OCI-LY7 (cell line): ENCODE measurements at regions not wholly inside any gene's neighbourhood (a gene's known extent, or its start where the extent isn't known, plus 50 kb on each side); places are given as distances from the start of the nearest gene placed in this dataset.

ENCODE experiments used
- BruUV-seq: library from RNA; stranded (reverse); fragments of 400-500 nt; replicated peaks from 2 replicates; lab custom pipeline; 2021; lab: Mats Ljungman, UMichigan
- CTCF ChIA-PET: fragments of 300-600 bp; sonication (Branson Sonifier 250); formaldehyde crosslinking; loops from one replicate; lab custom pipeline; 2022; ENCODE audit warnings: antibody characterized with exemption; ENCODE audit not compliant: unreplicated experiment; lab: Charles Lee
- POLR2A ChIA-PET: fragments of 300-600 bp; sonication (Branson Sonifier 250); formaldehyde crosslinking; loops from one replicate; lab custom pipeline; 2022; ENCODE audit warnings: antibody characterized with exemption; lab: Charles Lee
- DNase-seq: peaks from one replicate; pipeline ENCODE4 v3.0.0-alpha.2; 2015; ENCODE audit warnings: low spot score
- H2AFZ ChIP-seq: fragments of 200-600 bp; sonication (generic), shearing (Covaris generic); 2 replicates; pipeline ENCODE4 v1.6.1; 2014; ENCODE audit warnings: mild to moderate bottlenecking, antibody characterized with exemption, low read length, moderate library complexity
- H3K27ac ChIP-seq: fragments of 200-600 bp; sonication (generic); 2 replicates; pipeline ENCODE4 v1.5.1; 2014; ENCODE audit warnings: mixed run types, low read depth, mild to moderate bottlenecking, moderate library complexity, low read length, inconsistent platforms; ENCODE audit not compliant: poor library complexity, severe bottlenecking
- H3K36me3 ChIP-seq: fragments of 200-600 bp; sonication (generic); 2 replicates; pipeline ENCODE4 v1.6.1; 2014; ENCODE audit warnings: mild to moderate bottlenecking, antibody characterized with exemption, low read length, moderate library complexity, mixed read lengths; ENCODE audit not compliant: insufficient read depth
- H3K4me1 ChIP-seq: fragments of 200-600 bp; sonication (generic); 2 replicates; pipeline ENCODE4 v1.5.1; 2014; ENCODE audit warnings: mild to moderate bottlenecking, low read length; ENCODE audit not compliant: insufficient read depth, poor library complexity, severe bottlenecking
- H3K4me2 ChIP-seq: fragments of 200-600 bp; sonication (generic); 2 replicates; pipeline ENCODE4 v1.6.1; 2014; ENCODE audit warnings: mild to moderate bottlenecking, low read length
- H3K4me3 ChIP-seq: fragments of 200-600 bp; sonication (generic); 2 replicates; pipeline ENCODE4 v1.5.1; 2014; ENCODE audit warnings: mild to moderate bottlenecking, low read depth, low read length; ENCODE audit not compliant: poor library complexity, severe bottlenecking
- H3K79me2 ChIP-seq: fragments of 200-600 bp; sonication (generic); 2 replicates; pipeline ENCODE4 v1.6.1; 2016; ENCODE audit warnings: low read depth, mild to moderate bottlenecking, low read length, moderate library complexity, mixed read lengths; ENCODE audit not compliant: insufficient read depth
- H3K9me2 ChIP-seq: fragments of 200-600 bp; sonication (generic); 2 replicates; pipeline ENCODE4 v1.6.1; 2016; ENCODE audit warnings: mild to moderate bottlenecking, low read length, mixed read lengths; ENCODE audit not compliant: insufficient read depth
- H3K9me3 ChIP-seq: fragments of 200-600 bp; sonication (generic); 2 replicates; pipeline ENCODE4 v1.6.1; 2014; ENCODE audit warnings: mild to moderate bottlenecking, mixed run types, low read length, mixed read lengths
- H4K20me1 ChIP-seq: fragments of 200-600 bp; sonication (generic); 2 replicates; pipeline ENCODE4 v1.6.1; 2014; ENCODE audit warnings: mild to moderate bottlenecking, antibody characterized with exemption, low read length, moderate library complexity, mixed read lengths; ENCODE audit not compliant: insufficient read depth
- EZH2phosphoT487 ChIP-seq: fragments of 200-600 bp; sonication (generic); IDR thresholded peaks from 2 replicates; pipeline ENCODE4 v1.6.1; 2018; ENCODE audit warnings: low read depth, borderline replicate concordance, mild to moderate bottlenecking, mixed run types, antibody characterized with exemption, low read length, moderate library complexity, mixed read lengths
- intact Hi-C: fragments of 100-400 bp; cut with micrococcal nuclease; formaldehyde crosslinking; loops from one replicate; pipeline ENCODE4 v1.10.0; 2022; ENCODE audit not compliant: unreplicated experiment
- TF ChIP-seq, protein P1 (sequence below): fragments of 200-600 bp; sonication (generic); conservative IDR thresholded peaks from 2 replicates; pipeline ENCODE4 v1.5.1; 2014; ENCODE audit warnings: mild to moderate bottlenecking, antibody characterized with exemption, low read length, moderate library complexity, mixed read lengths

DNA sequence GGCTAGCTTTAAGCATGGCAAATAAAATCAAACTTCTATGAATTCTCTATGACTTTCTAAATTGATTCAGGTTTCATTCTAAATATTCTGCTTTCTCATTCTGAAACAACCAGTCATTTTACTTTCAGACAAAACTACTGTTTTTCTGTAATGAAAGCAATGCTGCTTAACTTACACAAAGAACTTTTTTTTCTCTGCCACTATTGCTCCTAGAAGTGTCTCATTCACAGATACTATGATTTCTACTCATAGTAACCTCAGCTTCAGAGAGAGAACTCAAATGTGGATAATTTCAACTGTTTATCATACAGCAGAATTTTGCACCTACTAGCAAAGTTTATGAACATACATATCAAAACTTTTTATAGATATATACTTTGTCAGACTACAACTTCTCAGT is 724.6 kb downstream of the SLITRK5 start:
- Histone ChIP-seq H3K4me1 (no peaks in the 10 kb centered on the region), H3K9me2 (peaks cover 4% of the 10 kb centered on the region; the same call in 1 of the 2 replicates), H3K36me3 (no peaks in the 10 kb centered on the region), H3K4me2 (no peak overlapping the region), H3K27ac (no peak overlapping the region), H3K79me2 (no peaks in the 10 kb centered on the region), H4K20me1 (no peaks in the 10 kb centered on the region), H2AFZ (no peak overlapping the region), H3K4me3 (no peak overlapping the region), H3K9me3 (no peaks in the 10 kb centered on the region)
- intact Hi-C loops, result no loop called here
- TF ChIP-seq, protein P1, sequence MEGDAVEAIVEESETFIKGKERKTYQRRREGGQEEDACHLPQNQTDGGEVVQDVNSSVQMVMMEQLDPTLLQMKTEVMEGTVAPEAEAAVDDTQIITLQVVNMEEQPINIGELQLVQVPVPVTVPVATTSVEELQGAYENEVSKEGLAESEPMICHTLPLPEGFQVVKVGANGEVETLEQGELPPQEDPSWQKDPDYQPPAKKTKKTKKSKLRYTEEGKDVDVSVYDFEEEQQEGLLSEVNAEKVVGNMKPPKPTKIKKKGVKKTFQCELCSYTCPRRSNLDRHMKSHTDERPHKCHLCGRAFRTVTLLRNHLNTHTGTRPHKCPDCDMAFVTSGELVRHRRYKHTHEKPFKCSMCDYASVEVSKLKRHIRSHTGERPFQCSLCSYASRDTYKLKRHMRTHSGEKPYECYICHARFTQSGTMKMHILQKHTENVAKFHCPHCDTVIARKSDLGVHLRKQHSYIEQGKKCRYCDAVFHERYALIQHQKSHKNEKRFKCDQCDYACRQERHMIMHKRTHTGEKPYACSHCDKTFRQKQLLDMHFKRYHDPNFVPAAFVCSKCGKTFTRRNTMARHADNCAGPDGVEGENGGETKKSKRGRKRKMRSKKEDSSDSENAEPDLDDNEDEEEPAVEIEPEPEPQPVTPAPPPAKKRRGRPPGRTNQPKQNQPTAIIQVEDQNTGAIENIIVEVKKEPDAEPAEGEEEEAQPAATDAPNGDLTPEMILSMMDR, result no peak
- no peak for TF ChIP-seq EZH2phosphoT487
- no peak for DNase-seq
- CTCF ChIA-PET, result no interaction called here
- BruUV-seq, result no TSS peak
- POLR2A ChIA-PET, result interaction anchor here (0.7 kb wide), 1 partner anchor 873 kb away, joined by 3 read pairs; no protein-coding TSS in a partner anchor

DNA sequence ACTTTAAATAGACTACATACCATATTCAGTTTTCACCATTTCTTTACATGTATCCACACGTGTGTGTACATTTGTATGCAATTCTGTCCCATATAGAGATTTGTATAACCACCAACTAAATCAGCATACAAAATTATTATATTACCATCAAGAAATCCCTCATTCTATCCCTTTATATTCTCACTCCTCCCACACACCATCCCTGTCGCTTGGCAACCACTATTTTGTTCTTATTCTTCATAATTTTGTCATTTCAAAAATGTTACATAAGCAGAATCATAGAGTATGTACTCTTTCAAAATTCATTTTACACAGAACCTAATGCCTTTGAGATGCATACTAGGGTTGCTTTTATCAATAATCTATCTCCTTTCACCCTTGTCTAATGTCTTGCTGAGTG is 740.5 kb downstream of the SLITRK5 start:
- no peaks in the 10 kb centered on the region for H3K9me2 ChIP-seq
- intact Hi-C loops, result no loop called here
- no peak overlapping the region for H2AFZ ChIP-seq
- H3K79me2 ChIP-seq, result no peaks in the 10 kb centered on the region
- ChIA-PET POLR2A (interaction anchor here (0.6 to 0.7 kb wide), 3 partner anchors 50 to 1836 kb away, joined by 3 read pairs; no protein-coding TSS in a partner anchor), CTCF (no interaction called here)
- no peak overlapping the region for H3K27ac ChIP-seq
- H4K20me1 ChIP-seq, result no peaks in the 10 kb centered on the region
- no peaks in the 10 kb centered on the region for H3K36me3 ChIP-seq
- no TSS peak for BruUV-seq
- no peak overlapping the region for H3K4me3 ChIP-seq
- H3K4me2 ChIP-seq, result no peak overlapping the region
- no peaks in the 10 kb centered on the region for H3K9me3 ChIP-seq
- no peaks in the 10 kb centered on the region for H3K4me1 ChIP-seq
- no peak for DNase-seq
- TF ChIP-seq, protein P1, result no peak
- no peak for TF ChIP-seq EZH2phosphoT487

DNA sequence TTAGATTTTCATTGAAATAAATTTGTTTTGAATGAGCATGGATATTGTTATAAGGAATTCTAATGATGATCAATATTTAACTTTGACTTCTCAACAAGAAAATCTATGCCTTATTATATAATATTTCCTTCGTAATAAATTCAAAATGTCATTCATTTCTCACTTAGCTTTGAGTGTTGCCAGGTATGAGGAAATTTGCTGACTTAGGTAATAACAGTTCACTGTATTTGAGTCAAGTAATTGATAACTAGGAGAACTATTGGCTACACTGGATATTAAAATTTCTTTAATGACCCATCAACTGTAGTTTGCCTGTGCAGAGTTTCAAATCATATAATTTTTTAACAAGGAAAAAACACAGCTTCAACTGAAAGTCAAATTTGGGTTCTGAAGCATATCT is 746.6 kb downstream of the SLITRK5 start:
- BruUV-seq, result no TSS peak
- Histone ChIP-seq H3K4me2 (no peak overlapping the region), H3K9me3 (no peaks in the 10 kb centered on the region), H3K36me3 (no peaks in the 10 kb centered on the region), H3K27ac (no peak overlapping the region), H4K20me1 (no peaks in the 10 kb centered on the region), H3K79me2 (no peaks in the 10 kb centered on the region), H3K9me2 (no peaks in the 10 kb centered on the region), H2AFZ (no peak overlapping the region), H3K4me1 (no peaks in the 10 kb centered on the region), H3K4me3 (no peak overlapping the region)
- DNase-seq, result no peak
- POLR2A ChIA-PET, result interaction anchor here (0.7 kb wide), 2 partner anchors 157 to 544 kb away, joined by 3 read pairs; no protein-coding TSS in a partner anchor
- intact Hi-C loops, result no loop called here
- TF ChIP-seq, protein P1, result no peak
- no peak for TF ChIP-seq EZH2phosphoT487
- CTCF ChIA-PET, result no interaction called here
